ENCODE measurements at regions not wholly inside any gene's neighbourhood (a gene's known extent, or its start where the extent isn't known, plus 50 kb on each side); places are given as distances from the start of the nearest gene placed in this dataset.
"Not testable (repeated sequence)": the region's sequence is repeated elsewhere in the genome, so short reads cannot be mapped to it uniquely, and the experiment has no call there.

DNA sequence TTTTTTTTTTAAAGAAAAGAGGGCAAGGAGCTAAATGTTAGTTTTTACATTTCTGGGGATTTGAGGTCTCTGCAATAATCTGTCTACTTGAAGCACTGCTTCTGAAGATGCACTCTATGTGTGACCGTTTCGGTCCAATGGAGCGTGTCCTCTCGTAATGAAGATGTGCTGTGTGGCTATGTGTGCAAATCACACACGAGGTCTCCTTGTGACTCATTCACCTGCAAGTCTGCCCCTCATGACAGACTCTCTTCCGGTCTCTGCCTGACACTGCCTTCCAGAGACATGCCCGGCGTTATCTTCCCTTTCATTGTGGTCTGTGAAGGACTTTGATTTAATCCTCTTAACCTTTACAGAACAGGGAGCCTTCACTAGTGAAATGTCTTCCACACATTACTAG is 84.3 kb downstream of the TRAM1L1 start (continued):
- TF ChIP-seq, protein P1, sequence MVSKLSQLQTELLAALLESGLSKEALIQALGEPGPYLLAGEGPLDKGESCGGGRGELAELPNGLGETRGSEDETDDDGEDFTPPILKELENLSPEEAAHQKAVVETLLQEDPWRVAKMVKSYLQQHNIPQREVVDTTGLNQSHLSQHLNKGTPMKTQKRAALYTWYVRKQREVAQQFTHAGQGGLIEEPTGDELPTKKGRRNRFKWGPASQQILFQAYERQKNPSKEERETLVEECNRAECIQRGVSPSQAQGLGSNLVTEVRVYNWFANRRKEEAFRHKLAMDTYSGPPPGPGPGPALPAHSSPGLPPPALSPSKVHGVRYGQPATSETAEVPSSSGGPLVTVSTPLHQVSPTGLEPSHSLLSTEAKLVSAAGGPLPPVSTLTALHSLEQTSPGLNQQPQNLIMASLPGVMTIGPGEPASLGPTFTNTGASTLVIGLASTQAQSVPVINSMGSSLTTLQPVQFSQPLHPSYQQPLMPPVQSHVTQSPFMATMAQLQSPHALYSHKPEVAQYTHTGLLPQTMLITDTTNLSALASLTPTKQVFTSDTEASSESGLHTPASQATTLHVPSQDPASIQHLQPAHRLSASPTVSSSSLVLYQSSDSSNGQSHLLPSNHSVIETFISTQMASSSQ (IDR thresholded peaks at IDR 0.05; ENCODE audit: low read depth) = no peak
- TF ChIP-seq, protein P1 (CRISPR knock-in tag; IDR thresholded peaks at IDR 0.05; ENCODE audit: borderline replicate concordance) = no peak
- no peak for TF ChIP-seq ZNF773 (CRISPR knock-in tag; IDR thresholded peaks at IDR 0.05; ENCODE audit: borderline replicate concordance)
- TF ChIP-seq SIN3A (IDR thresholded peaks at IDR 0.05; ENCODE audit: borderline replicate concordance, low read depth, low read length) = no peak
- TF ChIP-seq HDAC6 (IDR thresholded peaks at IDR 0.05; ENCODE audit: low read depth, low read length) = no peak

DNA sequence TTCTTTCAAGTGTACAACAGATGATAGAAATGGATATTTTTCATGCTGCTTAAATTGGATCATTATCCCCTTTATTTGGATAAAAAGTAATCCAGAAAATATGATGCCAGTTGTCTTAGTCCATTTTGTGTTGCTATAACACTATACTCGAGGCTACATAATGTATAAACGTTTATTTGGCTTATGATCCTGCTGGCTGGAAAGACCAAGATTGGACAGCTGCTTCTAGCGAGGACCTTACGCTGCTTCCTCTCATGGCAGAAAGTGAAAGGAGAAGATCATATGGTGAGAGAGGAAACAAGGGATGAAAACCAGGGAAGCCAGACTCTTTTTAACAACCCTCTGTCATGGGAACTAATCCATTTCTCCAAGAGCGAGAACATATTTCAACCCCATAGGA is 102.7 kb downstream of the TRAM1L1 start:
- H3K4me3 ChIP-seq (replicated peaks in 1 of 3; ENCODE audit: insufficient read depth in 1 of 3, low read depth in 2 of 3, low read length in 3 of 3) = no peak overlapping the region
- H3K9ac ChIP-seq (ENCODE audit: insufficient read depth, low read depth, low read length) = no peak overlapping the region
- no peaks in the 10 kb centered on the region for H3K4me1 ChIP-seq (ENCODE audit: insufficient read depth, low read length)
- H4K20me1 ChIP-seq (ENCODE audit: insufficient read depth, low read length) = no peaks in the 10 kb centered on the region
- FAIRE-seq (no peak), ATAC-seq (no peak), DNase-seq (ENCODE audit: low spot score) (no peak)
- WGBS (ENCODE audit: low lambda C conversion rate) = 9% methylated on average over 5 of the region's 5 CpGs
- H3K4me2 ChIP-seq (ENCODE audit: low read depth, low read length) = no peak overlapping the region
- H3K27ac ChIP-seq (ENCODE audit: extremely low read length, insufficient read depth, low read length) = no peak overlapping the region
- H3K9me3 ChIP-seq (ENCODE audit: low read length) = no peaks in the 10 kb centered on the region
- H3K27me3 ChIP-seq (ENCODE audit: control insufficient read depth in 1 of 2, insufficient read depth in 2 of 2, low read length in 2 of 2) = no peaks in the 10 kb centered on the region
- BruUV-seq (replicated peaks) = no TSS peak
- POLR2A ChIA-PET = no interaction called here
- no peak for TF ChIP-seq CENPX (CRISPR knock-in tag; IDR thresholded peaks at IDR 0.05)
- TF ChIP-seq ZNF672 (CRISPR knock-in tag; IDR thresholded peaks at IDR 0.05) = no peak
- TF ChIP-seq, protein P2, sequence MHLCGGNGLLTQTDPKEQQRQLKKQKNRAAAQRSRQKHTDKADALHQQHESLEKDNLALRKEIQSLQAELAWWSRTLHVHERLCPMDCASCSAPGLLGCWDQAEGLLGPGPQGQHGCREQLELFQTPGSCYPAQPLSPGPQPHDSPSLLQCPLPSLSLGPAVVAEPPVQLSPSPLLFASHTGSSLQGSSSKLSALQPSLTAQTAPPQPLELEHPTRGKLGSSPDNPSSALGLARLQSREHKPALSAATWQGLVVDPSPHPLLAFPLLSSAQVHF (CRISPR knock-in tag; IDR thresholded peaks at IDR 0.05) = no peak
- TF ChIP-seq GTF2F1 (IDR thresholded peaks at IDR 0.05; ENCODE audit: low read length) = no peak
- TF ChIP-seq, protein P3, sequence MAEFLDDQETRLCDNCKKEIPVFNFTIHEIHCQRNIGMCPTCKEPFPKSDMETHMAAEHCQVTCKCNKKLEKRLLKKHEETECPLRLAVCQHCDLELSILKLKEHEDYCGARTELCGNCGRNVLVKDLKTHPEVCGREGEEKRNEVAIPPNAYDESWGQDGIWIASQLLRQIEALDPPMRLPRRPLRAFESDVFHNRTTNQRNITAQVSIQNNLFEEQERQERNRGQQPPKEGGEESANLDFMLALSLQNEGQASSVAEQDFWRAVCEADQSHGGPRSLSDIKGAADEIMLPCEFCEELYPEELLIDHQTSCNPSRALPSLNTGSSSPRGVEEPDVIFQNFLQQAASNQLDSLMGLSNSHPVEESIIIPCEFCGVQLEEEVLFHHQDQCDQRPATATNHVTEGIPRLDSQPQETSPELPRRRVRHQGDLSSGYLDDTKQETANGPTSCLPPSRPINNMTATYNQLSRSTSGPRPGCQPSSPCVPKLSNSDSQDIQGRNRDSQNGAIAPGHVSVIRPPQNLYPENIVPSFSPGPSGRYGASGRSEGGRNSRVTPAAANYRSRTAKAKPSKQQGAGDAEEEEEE (CRISPR knock-in tag; IDR thresholded peaks at IDR 0.05; ENCODE audit: borderline replicate concordance) = no peak
- TF ChIP-seq RFXAP (CRISPR knock-in tag; IDR thresholded peaks at IDR 0.05; ENCODE audit: borderline replicate concordance) = no peak
- no peak for TF ChIP-seq DMAP1 (CRISPR knock-in tag; IDR thresholded peaks at IDR 0.05)
- TF ChIP-seq SP140L (CRISPR knock-in tag; IDR thresholded peaks at IDR 0.05; ENCODE audit: borderline replicate concordance) = no peak
- no peaks in the 10 kb centered on the region for H3K36me3 ChIP-seq (replicated peaks in 1 of 2; ENCODE audit: control insufficient read depth in 1 of 2, insufficient read depth in 2 of 2, low read length in 2 of 2)
- CTCF ChIA-PET (ENCODE audit: low intra/inter-chr PET ratio, low total read pairs) = no interaction called here
- no peaks in the 10 kb centered on the region for H3K79me2 ChIP-seq (ENCODE audit: insufficient read depth, low read length)
- in situ Hi-C loops (cut with HindIII; ENCODE audit: extremely low pct_ligation_motif_present, low pct_unique_long_range_greater_than_20kb) (no loop called here), intact Hi-C loops (cut with micrococcal nuclease; ENCODE audit: unreplicated experiment) (no loop called here)
- no peak overlapping the region for H2AFZ ChIP-seq (ENCODE audit: low read length)

DNA sequence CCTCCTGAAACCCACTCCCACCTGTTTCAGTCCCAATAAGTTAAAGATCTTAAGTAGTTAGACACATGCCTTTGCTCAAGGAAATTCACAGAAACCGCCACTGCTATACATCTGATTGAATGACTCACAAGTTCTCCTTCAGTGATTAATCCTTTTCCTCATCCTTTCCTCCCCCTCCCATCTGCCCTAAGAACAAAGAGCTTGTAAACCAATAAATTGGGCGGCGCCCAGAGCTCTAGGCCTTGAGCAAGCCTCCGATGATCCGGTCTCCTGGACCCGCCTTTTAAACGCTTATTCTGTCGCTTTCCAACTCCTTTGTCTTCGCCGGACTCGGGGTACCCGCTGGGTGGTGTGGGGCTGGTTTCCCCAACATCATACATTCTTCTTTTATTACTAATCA is 104.9 kb downstream of the TRAM1L1 start:
- H2AFZ ChIP-seq (ENCODE audit: low read length); H4K20me1 ChIP-seq (ENCODE audit: insufficient read depth, low read length); FAIRE-seq; H3K4me3 ChIP-seq (replicated peaks in 1 of 3; ENCODE audit: insufficient read depth in 1 of 3, low read depth in 2 of 3, low read length in 3 of 3); H3K27me3 ChIP-seq (ENCODE audit: control insufficient read depth in 1 of 2, insufficient read depth in 2 of 2, low read length in 2 of 2); ATAC-seq; in situ Hi-C loops (cut with HindIII; ENCODE audit: extremely low pct_ligation_motif_present, low pct_unique_long_range_greater_than_20kb); CTCF ChIA-PET (ENCODE audit: low intra/inter-chr PET ratio, low total read pairs); H3K9ac ChIP-seq (ENCODE audit: insufficient read depth, low read depth, low read length); H3K4me2 ChIP-seq (ENCODE audit: low read depth, low read length); H3K79me2 ChIP-seq (ENCODE audit: insufficient read depth, low read length); intact Hi-C loops (cut with micrococcal nuclease; ENCODE audit: unreplicated experiment); H3K27ac ChIP-seq (ENCODE audit: extremely low read length, insufficient read depth, low read length); DNase-seq (ENCODE audit: low spot score); POLR2A ChIA-PET; H3K4me1 ChIP-seq (ENCODE audit: insufficient read depth, low read length); H3K9me3 ChIP-seq (ENCODE audit: low read length); H3K36me3 ChIP-seq (replicated peaks in 1 of 2; ENCODE audit: control insufficient read depth in 1 of 2, insufficient read depth in 2 of 2, low read length in 2 of 2); BruUV-seq (replicated peaks): not testable (repeated sequence)
- WGBS (ENCODE audit: low lambda C conversion rate) = 40% methylated on average over 12 of the region's 12 CpGs

Measured in HepG2 (cell line).